ENCODE measurements at regions not wholly inside any gene's neighbourhood (a gene's known extent, or its start where the extent isn't known, plus 50 kb on each side); places are given as distances from the start of the nearest gene placed in this dataset.

DNA sequence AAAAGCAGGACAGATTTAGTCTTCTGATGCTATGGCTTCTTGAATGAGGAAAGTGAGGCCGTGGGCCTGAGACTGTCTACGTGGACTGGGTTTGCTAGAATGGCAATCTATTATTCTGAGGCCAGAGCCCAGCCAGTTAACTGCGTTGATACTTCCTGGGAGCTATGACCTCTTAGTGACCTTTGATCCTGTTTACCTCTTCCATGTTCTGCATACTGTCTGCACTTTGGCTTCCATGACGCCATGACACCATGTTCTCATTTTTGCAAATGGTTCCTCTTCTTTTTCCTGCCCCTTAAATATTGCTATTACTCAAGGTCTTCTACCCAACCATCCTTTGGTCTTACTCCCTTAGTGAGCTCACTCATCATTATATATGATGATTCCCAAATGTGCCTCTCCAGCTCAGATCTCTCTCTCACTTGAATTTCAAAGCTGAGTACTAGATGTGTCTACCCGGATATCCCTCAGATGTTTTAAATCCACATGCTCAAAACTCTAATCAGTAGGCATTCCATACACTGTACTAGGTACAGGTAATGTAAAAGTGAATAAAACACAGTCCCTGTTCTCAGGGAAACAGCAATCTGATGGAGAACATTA is 66.1 kb upstream of the ATP1A1 start:
- no peaks in the 10 kb centered on the region for H3K4me1 Mint-ChIP-seq (ENCODE audit: low read depth)
- no peaks in the 10 kb centered on the region for H3K9me3 Mint-ChIP-seq
- H3K27ac Mint-ChIP-seq = no peak overlapping the region
- H3K27me3 Mint-ChIP-seq = no peaks in the 10 kb centered on the region
- H3K4me3 Mint-ChIP-seq = no peak overlapping the region
- intact Hi-C loops (cut with micrococcal nuclease) = no loop called here
- H3K36me3 Mint-ChIP-seq (ENCODE audit: low read depth) = no peaks in the 10 kb centered on the region

DNA sequence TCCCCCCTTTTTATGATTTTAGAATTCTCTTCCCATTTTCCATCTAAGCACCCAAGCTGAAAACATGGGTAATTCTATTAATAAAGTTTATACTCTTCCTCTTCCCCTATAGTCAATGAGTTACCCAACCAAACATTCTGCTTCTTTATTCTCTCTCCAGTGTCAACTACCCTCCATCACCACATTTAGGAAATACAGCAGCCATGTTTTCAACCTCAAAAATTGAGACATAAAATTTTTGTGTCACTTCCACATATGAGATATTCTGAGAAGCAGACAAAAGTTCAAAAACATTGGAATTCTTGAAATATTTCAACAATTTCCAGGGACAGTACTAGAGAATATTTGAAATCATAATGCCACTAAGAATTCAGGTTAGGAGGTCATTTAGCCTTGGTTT is 64.8 kb upstream of the ATP1A1 start:
- Mint-ChIP-seq H3K4me1 (ENCODE audit: low read depth) (peaks cover 6% of the 10 kb centered on the region), H3K27me3 (no peaks in the 10 kb centered on the region), H3K27ac (no peak overlapping the region), H3K36me3 (ENCODE audit: low read depth) (no peaks in the 10 kb centered on the region), H3K9me3 (no peaks in the 10 kb centered on the region), H3K4me3 (no peak overlapping the region)
- intact Hi-C loops (cut with micrococcal nuclease) = no loop called here

DNA sequence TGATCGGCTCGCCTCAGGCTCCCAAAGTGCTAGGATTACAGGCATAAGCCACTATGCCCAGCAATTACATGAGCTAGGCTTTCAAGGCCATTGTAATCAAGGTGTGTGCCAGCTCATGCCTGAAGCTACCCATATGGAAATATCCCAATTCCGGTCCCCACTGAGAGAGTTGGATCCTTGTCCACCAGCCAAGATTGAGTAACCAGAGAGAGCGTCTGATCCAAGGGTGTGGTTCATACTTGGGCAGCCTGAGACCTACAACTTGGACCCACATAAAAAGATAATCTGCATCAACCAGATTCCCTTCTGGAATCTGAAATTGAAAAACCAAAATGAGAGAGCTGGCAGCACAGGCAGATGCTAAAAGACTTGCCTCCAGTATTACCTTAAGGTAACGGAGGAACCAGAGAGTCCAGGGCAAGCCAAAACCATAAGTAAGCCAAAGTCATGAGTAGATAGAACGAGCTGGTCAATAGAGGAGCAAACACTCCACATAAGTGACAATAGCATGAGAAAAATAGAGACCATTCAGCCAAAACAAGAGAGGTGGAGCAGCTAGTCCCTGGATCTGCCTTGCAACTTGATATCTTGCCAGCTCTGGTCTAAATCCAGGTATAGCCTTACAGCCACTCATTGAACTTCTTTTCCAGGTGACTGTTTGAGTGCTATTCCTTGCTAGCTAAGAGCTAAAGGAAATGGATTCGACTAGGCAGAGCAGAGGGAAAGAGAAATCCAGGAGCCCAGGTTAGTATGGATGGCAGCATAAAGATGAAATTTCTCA is 63.8 kb upstream of the ATP1A1 start:
- Mint-ChIP-seq H3K4me3 (no peak overlapping the region), H3K4me1 (ENCODE audit: low read depth) (peaks cover 6% of the 10 kb centered on the region), H3K27ac (no peak overlapping the region), H3K36me3 (ENCODE audit: low read depth) (no peaks in the 10 kb centered on the region), H3K9me3 (no peaks in the 10 kb centered on the region), H3K27me3 (no peaks in the 10 kb centered on the region)
- intact Hi-C loops (cut with micrococcal nuclease) = no loop called here

DNA sequence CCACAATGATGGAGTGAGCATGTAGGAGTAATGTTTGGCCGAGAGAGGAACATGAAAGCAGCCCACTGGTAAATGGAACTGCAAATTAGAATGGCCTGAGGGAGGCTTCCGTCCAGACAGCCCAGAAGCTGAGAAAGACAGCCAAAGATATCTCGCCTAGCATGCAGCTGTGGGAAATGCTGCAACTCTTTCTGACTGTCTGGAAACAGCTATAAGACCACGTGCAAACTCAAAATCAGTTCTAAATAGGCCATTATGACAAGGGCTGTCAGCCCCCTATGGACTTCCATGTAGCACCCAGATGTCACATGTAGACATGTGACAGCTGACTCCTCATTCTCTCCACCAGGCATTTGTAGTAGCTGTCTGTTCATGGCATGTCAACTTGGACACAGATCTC is 62.9 kb upstream of the ATP1A1 start:
- no peak overlapping the region for H3K4me3 Mint-ChIP-seq
- no peaks in the 10 kb centered on the region for H3K9me3 Mint-ChIP-seq
- H3K4me1 Mint-ChIP-seq (ENCODE audit: low read depth) = peaks cover 6% of the 10 kb centered on the region
- H3K27ac Mint-ChIP-seq = no peak overlapping the region
- no peaks in the 10 kb centered on the region for H3K36me3 Mint-ChIP-seq (ENCODE audit: low read depth)
- H3K27me3 Mint-ChIP-seq = no peaks in the 10 kb centered on the region
- intact Hi-C loops (cut with micrococcal nuclease) = no loop called here

DNA sequence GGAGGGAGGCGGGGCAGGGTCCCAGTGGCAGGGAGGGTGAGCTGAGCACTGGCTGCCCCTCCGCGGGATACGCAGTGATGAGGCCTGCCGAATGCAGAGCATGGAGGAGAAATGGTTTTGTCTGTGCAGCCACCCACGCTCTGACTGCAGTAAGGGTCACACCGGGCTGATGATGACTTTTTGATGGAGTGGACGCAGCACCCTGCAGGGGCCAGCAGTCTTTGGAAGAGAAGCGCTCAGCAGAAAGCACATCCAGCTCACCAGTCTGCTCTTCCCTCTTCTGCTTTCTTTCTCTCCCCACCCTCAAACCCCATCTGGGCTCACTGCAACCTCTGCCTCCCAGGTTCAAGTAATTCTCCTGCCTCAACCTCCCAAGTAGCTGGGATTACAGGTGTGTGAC is 61.9 kb upstream of the ATP1A1 start:
- intact Hi-C loops (cut with micrococcal nuclease) = no loop called here
- H3K27ac Mint-ChIP-seq = no peak overlapping the region
- no peaks in the 10 kb centered on the region for H3K36me3 Mint-ChIP-seq (ENCODE audit: low read depth)
- H3K27me3 Mint-ChIP-seq = no peaks in the 10 kb centered on the region
- no peak overlapping the region for H3K4me3 Mint-ChIP-seq
- peaks cover 6% of the 10 kb centered on the region for H3K4me1 Mint-ChIP-seq (ENCODE audit: low read depth)
- no peaks in the 10 kb centered on the region for H3K9me3 Mint-ChIP-seq

DNA sequence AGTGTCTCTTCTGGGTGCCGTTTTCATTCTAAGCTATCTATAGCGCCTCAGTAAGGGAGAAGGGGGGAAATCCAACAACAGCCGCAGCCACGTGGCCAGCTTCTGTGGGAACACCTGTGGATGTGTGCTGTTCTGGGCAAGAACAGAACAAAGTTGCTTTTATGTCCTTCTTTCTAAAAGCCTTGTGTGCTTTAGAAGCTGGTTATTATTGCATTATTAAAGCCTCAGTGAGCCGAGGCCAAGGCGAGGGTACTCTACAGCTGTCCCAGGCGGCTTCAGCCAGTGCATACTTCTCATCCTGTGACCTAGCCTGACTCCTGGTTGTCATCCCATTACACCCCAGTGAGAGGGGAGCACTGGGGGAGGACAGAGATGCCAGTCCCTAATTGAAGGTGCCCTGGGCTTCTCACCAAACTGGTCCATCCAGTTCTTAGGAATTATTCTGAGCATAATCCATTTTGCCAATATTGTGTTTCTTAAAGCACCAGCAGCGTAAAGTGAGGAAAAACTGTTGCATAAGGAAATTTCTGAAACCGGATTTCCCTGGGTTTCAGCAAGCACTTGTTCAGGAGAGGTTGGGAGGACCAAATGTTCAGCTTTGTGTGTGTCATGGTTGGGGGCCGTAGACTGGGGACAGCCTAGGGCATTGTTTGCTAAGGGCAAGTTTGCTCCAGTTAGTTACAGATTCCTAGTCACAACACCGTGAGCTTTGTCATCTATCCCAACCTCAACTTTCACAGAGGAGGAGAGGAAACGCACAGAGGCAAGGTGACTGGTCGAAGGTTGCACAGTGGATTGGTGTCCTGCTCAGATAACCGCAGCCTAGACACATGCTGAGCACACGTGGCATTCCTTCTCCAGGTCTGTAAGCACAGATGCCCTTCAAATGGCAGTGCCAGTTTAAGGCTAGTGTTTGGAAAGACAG is 61.0 kb upstream of the ATP1A1 start:
- intact Hi-C loops (cut with micrococcal nuclease) = no loop called here

DNA sequence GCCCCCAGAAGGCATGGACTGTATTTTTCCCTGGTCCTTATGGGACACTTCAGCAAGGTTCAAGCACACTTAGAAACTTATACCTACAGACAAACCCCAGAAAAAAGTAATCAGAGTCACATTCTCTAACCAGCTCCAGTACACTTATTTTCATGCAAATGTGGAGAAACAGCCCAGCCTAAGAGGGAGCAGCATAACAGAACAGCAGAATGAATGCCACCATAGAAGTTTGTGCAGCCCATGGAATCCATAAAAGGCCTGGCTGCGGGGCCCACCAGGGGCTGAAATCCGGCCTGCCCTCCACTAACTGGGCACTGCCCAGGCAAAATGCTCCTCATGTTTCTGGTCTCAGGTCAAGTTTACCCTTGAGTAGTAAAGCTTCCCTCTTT is 60.4 kb upstream of the ATP1A1 start:
- H3K4me1 Mint-ChIP-seq (ENCODE audit: low read depth) = peaks cover 6% of the 10 kb centered on the region
- H3K9me3 Mint-ChIP-seq = no peaks in the 10 kb centered on the region
- intact Hi-C loops (cut with micrococcal nuclease) = no loop called here
- no peak overlapping the region for H3K27ac Mint-ChIP-seq
- no peaks in the 10 kb centered on the region for H3K36me3 Mint-ChIP-seq (ENCODE audit: low read depth)
- H3K4me3 Mint-ChIP-seq = no peak overlapping the region
- H3K27me3 Mint-ChIP-seq = no peaks in the 10 kb centered on the region

More for the DNA sequence above, 61.0 kb upstream of the ATP1A1 start:
- Mint-ChIP-seq H3K4me3 (no peak overlapping the region), H3K27ac (no peak overlapping the region), H3K36me3 (ENCODE audit: low read depth) (no peaks in the 10 kb centered on the region), H3K9me3 (no peaks in the 10 kb centered on the region), H3K27me3 (no peaks in the 10 kb centered on the region), H3K4me1 (ENCODE audit: low read depth) (peaks cover 6% of the 10 kb centered on the region)

DNA sequence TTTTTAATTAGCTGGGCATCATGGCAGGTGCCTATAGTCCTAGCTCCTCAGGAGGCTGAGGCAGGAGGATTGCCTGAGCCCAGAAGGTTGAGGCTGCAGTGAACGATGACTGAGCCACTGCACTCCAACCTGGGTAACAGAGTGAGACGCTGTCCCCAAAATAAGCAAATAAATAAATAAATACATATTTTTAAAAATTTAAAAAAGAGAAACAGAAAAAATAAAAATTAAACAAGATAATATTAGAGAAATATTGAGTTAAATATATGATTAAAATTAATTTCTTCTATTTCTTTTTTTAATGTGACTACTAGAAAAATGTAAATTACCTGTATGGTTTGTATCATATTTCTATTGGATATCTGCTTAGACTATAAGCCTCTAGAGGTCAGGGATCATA is 59.3 kb upstream of the ATP1A1 start:
- intact Hi-C loops (cut with micrococcal nuclease) = no loop called here
- H3K9me3 Mint-ChIP-seq = no peaks in the 10 kb centered on the region
- H3K36me3 Mint-ChIP-seq (ENCODE audit: low read depth) = no peaks in the 10 kb centered on the region
- no peak overlapping the region for H3K27ac Mint-ChIP-seq
- H3K4me3 Mint-ChIP-seq = no peak overlapping the region
- H3K4me1 Mint-ChIP-seq (ENCODE audit: low read depth) = peaks cover 6% of the 10 kb centered on the region
- no peaks in the 10 kb centered on the region for H3K27me3 Mint-ChIP-seq

DNA sequence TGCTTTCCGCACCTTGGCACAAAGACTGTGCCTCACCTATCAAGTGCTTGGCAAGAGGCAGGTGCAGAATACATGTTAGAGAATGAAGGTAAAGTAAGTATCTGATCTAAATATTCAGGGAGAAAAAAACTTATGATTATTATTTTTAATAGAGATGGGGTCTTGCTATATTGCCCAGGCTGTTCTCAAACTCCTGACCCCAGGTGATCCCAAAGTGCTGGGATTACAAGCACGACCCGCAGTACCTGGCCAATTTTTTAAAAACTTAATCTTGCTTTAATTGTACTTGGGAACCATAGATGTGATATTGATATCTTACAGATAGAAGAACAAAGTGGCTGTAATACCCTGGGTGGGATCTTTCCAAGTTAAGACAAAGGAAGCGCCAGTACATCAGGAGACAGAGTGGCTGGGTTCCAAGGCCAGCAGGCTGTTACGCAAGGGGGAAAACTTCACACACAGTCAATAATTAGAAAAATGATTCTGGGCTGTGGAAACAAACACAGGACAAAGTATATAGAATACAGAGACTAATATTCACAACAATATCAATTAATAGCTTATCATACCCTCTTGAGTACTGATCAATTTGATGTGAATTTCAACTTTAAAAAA is 58.6 kb upstream of the ATP1A1 start:
- H3K4me3 Mint-ChIP-seq = no peak overlapping the region
- H3K9me3 Mint-ChIP-seq = no peaks in the 10 kb centered on the region
- no peak overlapping the region for H3K27ac Mint-ChIP-seq
- no peaks in the 10 kb centered on the region for H3K27me3 Mint-ChIP-seq
- no peaks in the 10 kb centered on the region for H3K36me3 Mint-ChIP-seq (ENCODE audit: low read depth)
- H3K4me1 Mint-ChIP-seq (ENCODE audit: low read depth) = peaks cover 6% of the 10 kb centered on the region
- intact Hi-C loops (cut with micrococcal nuclease) = no loop called here

DNA sequence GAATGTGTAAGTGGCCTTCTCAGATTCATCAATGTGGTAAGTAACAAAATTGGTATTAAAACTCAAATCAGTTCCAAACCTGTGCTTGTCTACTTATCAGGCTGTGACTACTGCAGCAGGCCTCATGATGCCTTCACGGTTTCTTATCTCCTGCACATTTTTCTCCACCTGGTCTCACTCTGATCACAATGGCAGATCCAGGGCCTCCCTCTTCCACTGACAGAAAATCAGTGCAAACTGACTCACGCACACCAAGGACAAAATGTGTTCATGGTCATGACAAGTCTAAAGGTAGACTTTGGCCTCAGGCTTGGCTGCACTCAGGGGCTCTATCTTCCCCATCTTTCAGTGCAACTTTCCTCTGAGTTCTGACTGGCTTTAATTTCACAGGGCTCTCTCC is 56.7 kb upstream of the ATP1A1 start:
- no peaks in the 10 kb centered on the region for H3K27me3 Mint-ChIP-seq
- no peaks in the 10 kb centered on the region for H3K36me3 Mint-ChIP-seq (ENCODE audit: low read depth)
- H3K9me3 Mint-ChIP-seq = no peaks in the 10 kb centered on the region
- H3K4me1 Mint-ChIP-seq (ENCODE audit: low read depth) = peaks cover 11% of the 10 kb centered on the region
- intact Hi-C loops (cut with micrococcal nuclease) = no loop called here
- no peak overlapping the region for H3K27ac Mint-ChIP-seq
- H3K4me3 Mint-ChIP-seq = no peak overlapping the region

DNA sequence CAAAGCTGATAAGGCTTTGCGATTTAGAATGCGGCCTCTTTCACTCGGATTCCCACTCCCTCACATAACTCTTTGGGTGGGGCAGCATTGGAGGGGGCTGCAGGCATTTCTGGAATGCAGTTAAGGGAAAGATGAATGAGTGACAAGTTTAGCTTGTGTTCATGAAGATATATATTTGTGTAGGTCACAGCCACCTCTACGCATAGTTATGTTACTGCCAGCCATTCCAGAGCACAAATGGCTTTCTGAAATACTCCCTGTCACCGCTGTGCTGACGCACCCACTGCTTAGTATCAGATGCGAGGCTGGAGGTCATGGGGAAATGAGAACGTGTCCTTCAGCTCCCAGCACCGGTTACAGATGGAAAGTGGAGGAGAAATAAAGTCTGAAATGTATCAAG is 54.1 kb upstream of the ATP1A1 start:
- H3K9me3 Mint-ChIP-seq = no peaks in the 10 kb centered on the region
- H3K27me3 Mint-ChIP-seq = no peaks in the 10 kb centered on the region
- peaks cover 5% of the 10 kb centered on the region for H3K4me1 Mint-ChIP-seq (ENCODE audit: low read depth)
- no peaks in the 10 kb centered on the region for H3K36me3 Mint-ChIP-seq (ENCODE audit: low read depth)
- no peak overlapping the region for H3K27ac Mint-ChIP-seq
- intact Hi-C loops (cut with micrococcal nuclease) = no loop called here
- no peak overlapping the region for H3K4me3 Mint-ChIP-seq

DNA sequence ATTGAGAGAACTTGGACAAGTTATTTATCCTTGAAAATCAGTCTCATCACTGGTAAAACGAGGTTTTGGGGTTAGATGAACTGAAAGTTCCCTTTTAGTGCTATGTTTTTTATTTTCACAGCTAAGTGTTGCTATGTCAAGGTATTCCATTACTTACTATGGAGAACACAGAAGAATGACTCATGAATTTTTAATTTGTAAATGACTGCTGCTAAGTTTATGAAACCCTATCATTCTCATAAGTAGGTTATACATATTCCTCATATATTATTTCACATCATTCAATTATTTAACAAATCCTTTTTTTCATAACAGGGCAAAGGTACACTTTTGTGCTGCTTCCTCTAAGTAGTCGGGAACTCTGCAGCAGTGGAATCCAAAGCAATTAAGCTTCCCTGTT is 52.2 kb upstream of the ATP1A1 start:
- no peaks in the 10 kb centered on the region for H3K36me3 Mint-ChIP-seq (ENCODE audit: low read depth)
- H3K4me3 Mint-ChIP-seq = no peak overlapping the region
- H3K4me1 Mint-ChIP-seq (ENCODE audit: low read depth) = peaks cover 8% of the 10 kb centered on the region
- H3K27ac Mint-ChIP-seq = peak overlapping the region; percentile 36
- H3K27me3 Mint-ChIP-seq = no peaks in the 10 kb centered on the region
- intact Hi-C loops (cut with micrococcal nuclease) = no loop called here
- no peaks in the 10 kb centered on the region for H3K9me3 Mint-ChIP-seq

DNA sequence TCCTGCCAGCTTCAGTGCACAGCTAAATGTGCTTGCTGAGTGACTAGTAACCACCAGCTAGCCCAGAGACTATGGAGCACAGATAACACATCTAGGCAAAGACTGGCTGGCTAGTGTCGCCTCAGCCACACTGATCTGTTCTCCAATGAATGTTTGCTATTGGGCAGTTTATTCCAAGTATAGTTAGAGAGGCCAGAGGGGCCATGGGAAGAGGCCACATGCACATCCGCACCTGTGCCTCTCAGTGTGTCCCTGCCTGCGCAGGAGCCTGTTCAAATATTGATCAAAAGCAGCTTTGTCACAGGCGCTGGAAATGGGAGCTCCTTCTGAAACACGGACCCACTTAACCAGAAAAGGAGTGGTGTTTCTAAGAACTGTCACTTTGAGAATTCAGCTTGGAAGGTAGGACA is 51.3 kb upstream of the ATP1A1 start:
- intact Hi-C loops (cut with micrococcal nuclease) = no loop called here
- Mint-ChIP-seq H3K27ac (no peak overlapping the region), H3K27me3 (no peaks in the 10 kb centered on the region), H3K36me3 (ENCODE audit: low read depth) (no peaks in the 10 kb centered on the region), H3K9me3 (no peaks in the 10 kb centered on the region), H3K4me1 (ENCODE audit: low read depth) (peaks cover 10% of the 10 kb centered on the region), H3K4me3 (no peak overlapping the region)
